Activated CD8-positive, alpha-beta T cell treated with anti-CD3 and anti-CD28 coated beads for 36 hours (primary cell): ENCODE measurements at regions not wholly inside any gene's neighbourhood (a gene's known extent, or its start where the extent isn't known, plus 50 kb on each side); places are given as distances from the start of the nearest gene placed in this dataset.
"Not testable (repeated sequence)": the region's sequence is repeated elsewhere in the genome, so short reads cannot be mapped to it uniquely, and the experiment has no call there.

ENCODE experiments used
- ATAC-seq: fragments of 200-7000 bp; cut with Tn5 transposase; one replicate; pipeline ENCODE4 v1.10.0; 2021; ENCODE audit warnings: mild to moderate bottlenecking, moderate library complexity
- CTCF ChIA-PET: fragments of 350-600 bp; sonication (Branson Sonifier 250); formaldehyde crosslinking; loops from one replicate; lab custom pipeline; 2021; ENCODE audit warnings: antibody characterized with exemption; lab: Charles Lee
- POLR2A ChIA-PET: fragments of 350-600 bp; sonication (Branson Sonifier 250); formaldehyde crosslinking; loops from one replicate; lab custom pipeline; 2021; ENCODE audit warnings: antibody characterized with exemption; lab: Charles Lee
- DNase-seq: peaks from one replicate; pipeline ENCODE4 v3.0.0-alpha.2; 2020
- H3K27ac Mint-ChIP-seq: one replicate; pipeline ENCODE4 v1.8.0; 2021; ENCODE audit warnings: mild to moderate bottlenecking, mixed read lengths
- H3K27me3 Mint-ChIP-seq: one replicate; pipeline ENCODE4 v1.8.0; 2021; ENCODE audit warnings: mixed read lengths
- H3K36me3 Mint-ChIP-seq: one replicate; pipeline ENCODE4 v1.8.0; 2021; ENCODE audit warnings: low read depth, mixed read lengths
- H3K4me1 Mint-ChIP-seq: one replicate; pipeline ENCODE4 v1.8.0; 2021; ENCODE audit warnings: low read depth, mixed read lengths
- H3K4me3 Mint-ChIP-seq: one replicate; pipeline ENCODE4 v1.8.0; 2021; ENCODE audit warnings: mild to moderate bottlenecking, moderate library complexity, mixed read lengths
- H3K9me3 Mint-ChIP-seq: one replicate; pipeline ENCODE4 v1.8.0; 2021; ENCODE audit warnings: mixed read lengths
- intact Hi-C: fragments of 100-400 bp; cut with micrococcal nuclease; formaldehyde crosslinking; loops from one replicate; pipeline ENCODE4 v1.10.0; 2022
- TF ChIP-seq, protein P1 (sequence below): fragments of 200-600 bp; IDR thresholded peaks from one replicate; pipeline ENCODE4 v1.8.0; 2022; ENCODE audit warnings: antibody characterized with exemption, mild to moderate bottlenecking

DNA sequence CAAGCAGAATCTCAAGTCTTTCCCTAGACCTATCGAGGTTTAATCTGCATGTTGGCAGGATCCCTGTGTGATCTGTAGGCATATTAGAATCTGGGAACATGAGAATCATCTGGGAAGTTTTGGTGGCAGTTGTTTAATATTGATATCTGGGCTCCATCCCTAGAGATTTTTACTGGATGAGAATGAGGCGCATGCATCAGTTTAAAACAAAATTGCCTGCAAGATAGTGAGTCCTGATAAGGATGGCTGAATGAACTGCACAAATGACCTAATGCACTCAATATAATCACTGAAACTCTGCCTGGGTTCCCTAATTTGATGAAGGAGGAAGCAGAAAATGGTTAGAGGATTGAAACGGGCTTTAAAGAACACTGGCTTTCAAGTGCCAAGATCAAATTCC is 218.0 kb downstream of the FGFR2 start:
- ATAC-seq (no peak), DNase-seq (no peak)
- intact Hi-C loops, result no loop called here
- ChIA-PET POLR2A (no interaction called here), CTCF (no interaction called here)
- H3K27me3 Mint-ChIP-seq, result no peaks in the 10 kb centered on the region
- peaks cover 1% of the 10 kb centered on the region for H3K9me3 Mint-ChIP-seq
- no peaks in the 10 kb centered on the region for H3K4me1 Mint-ChIP-seq
- H3K27ac Mint-ChIP-seq, result no peak overlapping the region
- no peaks in the 10 kb centered on the region for H3K36me3 Mint-ChIP-seq
- no peak overlapping the region for H3K4me3 Mint-ChIP-seq
- TF ChIP-seq, protein P1, sequence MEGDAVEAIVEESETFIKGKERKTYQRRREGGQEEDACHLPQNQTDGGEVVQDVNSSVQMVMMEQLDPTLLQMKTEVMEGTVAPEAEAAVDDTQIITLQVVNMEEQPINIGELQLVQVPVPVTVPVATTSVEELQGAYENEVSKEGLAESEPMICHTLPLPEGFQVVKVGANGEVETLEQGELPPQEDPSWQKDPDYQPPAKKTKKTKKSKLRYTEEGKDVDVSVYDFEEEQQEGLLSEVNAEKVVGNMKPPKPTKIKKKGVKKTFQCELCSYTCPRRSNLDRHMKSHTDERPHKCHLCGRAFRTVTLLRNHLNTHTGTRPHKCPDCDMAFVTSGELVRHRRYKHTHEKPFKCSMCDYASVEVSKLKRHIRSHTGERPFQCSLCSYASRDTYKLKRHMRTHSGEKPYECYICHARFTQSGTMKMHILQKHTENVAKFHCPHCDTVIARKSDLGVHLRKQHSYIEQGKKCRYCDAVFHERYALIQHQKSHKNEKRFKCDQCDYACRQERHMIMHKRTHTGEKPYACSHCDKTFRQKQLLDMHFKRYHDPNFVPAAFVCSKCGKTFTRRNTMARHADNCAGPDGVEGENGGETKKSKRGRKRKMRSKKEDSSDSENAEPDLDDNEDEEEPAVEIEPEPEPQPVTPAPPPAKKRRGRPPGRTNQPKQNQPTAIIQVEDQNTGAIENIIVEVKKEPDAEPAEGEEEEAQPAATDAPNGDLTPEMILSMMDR, result no peak

DNA sequence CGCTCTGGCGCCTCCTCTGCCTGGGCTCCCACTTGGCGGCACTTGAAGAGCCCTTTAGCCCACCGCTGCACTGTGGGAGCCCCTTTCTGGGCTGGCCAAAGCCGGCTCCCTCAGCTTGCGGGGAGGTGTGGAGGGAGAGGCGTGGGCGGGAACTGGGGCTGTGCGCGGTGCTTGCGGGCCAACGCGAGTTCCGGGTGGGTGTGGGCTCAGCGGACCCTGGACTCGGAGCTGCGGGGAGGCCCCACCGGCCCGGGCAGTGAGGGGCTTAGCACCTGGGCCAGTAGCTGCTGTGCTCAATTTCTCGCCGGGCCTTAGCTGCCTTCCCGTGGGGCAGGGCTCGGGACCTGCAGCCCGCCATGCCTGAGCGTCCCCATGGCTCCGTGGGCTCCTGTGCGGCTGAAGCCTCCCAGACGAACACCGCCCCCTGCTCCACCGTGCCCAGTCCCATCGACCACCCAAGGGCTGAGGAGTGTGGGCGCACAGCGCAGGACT is 216.2 kb downstream of the FGFR2 start:
- CTCF ChIA-PET, intact Hi-C loops, H3K9me3 Mint-ChIP-seq, POLR2A ChIA-PET, H3K4me1 Mint-ChIP-seq, ATAC-seq, H3K27me3 Mint-ChIP-seq, H3K36me3 Mint-ChIP-seq, H3K4me3 Mint-ChIP-seq, H3K27ac Mint-ChIP-seq, DNase-seq: not testable (repeated sequence)

DNA sequence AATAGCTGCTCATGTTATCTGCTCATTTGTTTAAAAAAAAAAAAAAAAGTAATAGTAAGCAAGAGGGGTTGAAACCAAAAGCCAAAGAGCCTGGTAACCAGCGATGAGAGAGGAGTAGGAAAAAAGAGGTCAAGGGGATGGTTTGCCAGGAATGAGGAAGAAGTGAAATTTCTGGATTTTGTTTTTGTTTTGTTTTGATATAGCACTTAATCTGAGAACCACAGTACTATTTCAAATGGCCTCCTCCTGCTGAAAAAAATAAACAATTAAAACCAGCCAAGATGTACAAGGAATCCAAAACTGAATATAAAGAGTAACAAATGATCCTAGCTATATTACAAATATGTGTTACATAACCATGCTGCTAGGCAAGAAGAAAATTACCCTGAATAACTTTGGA is 213.1 kb downstream of the FGFR2 start:
- ChIA-PET POLR2A (no interaction called here), CTCF (no interaction called here)
- TF ChIP-seq, protein P1, result no peak
- H3K9me3 Mint-ChIP-seq, result peaks cover 1% of the 10 kb centered on the region
- intact Hi-C loops, result no loop called here
- H3K36me3 Mint-ChIP-seq, result no peaks in the 10 kb centered on the region
- no peaks in the 10 kb centered on the region for H3K4me1 Mint-ChIP-seq
- H3K4me3 Mint-ChIP-seq, result no peak overlapping the region
- H3K27me3 Mint-ChIP-seq, result no peaks in the 10 kb centered on the region
- H3K27ac Mint-ChIP-seq, result no peak overlapping the region
- ATAC-seq, result no peak
- no peak for DNase-seq

DNA sequence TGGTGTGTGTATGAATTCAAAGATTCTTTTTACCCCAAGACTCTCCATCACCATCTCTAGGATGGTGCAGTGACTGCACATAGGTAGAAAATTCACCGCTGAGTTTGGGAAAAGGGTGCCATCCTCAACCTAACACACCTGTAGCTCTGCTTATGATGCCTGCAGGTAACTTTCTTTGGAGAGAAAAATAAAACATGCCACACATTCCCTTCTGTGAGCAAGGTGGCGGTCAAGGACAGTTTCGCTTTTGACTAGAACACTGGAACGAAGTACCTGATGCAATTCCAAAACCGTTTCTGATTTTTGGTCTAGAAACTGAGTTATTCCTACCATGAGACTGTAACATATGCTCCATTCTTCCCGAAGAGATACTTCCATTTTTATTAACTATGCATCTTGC is 205.6 kb downstream of the FGFR2 start:
- H3K36me3 Mint-ChIP-seq, result no peaks in the 10 kb centered on the region
- H3K9me3 Mint-ChIP-seq, result peaks cover 3% of the 10 kb centered on the region
- POLR2A ChIA-PET, result no interaction called here

DNA sequence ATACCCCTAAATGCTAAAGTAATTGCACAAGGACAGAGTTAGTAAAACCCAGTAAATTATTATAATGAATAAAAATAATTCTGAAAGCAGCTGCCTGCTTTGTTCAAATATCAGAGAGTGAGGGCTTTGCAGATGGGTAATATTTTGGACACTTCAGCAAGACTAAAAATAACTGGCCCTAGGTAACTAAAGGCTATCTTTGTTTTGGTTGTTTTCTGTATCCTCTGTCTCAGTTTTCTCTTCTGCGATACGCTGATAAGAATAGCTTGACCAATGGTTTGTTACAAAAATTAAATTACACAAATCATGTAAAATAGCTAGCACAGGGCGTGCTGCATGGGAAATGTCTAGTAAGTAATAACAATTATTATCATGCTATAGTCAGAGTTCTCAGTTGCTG is 204.7 kb downstream of the FGFR2 start:
- Mint-ChIP-seq H3K27me3 (peaks cover 5% of the 10 kb centered on the region), H3K27ac (no peak overlapping the region), H3K36me3 (no peaks in the 10 kb centered on the region), H3K9me3 (peaks cover 3% of the 10 kb centered on the region), H3K4me3 (no peak overlapping the region), H3K4me1 (no peaks in the 10 kb centered on the region)
- TF ChIP-seq, protein P1, result no peak
- intact Hi-C loops, result no loop called here
- ChIA-PET POLR2A (no interaction called here), CTCF (no interaction called here)
- ATAC-seq (no peak), DNase-seq (no peak)

More for the DNA sequence above, 205.6 kb downstream of the FGFR2 start:
- ATAC-seq, result no peak
- DNase-seq, result no peak
- intact Hi-C loops, result no loop called here
- H3K27ac Mint-ChIP-seq, result no peak overlapping the region
- H3K4me1 Mint-ChIP-seq, result no peaks in the 10 kb centered on the region
- H3K4me3 Mint-ChIP-seq, result no peak overlapping the region
- CTCF ChIA-PET, result no interaction called here
- peaks cover 5% of the 10 kb centered on the region for H3K27me3 Mint-ChIP-seq
- TF ChIP-seq, protein P1, result no peak

DNA sequence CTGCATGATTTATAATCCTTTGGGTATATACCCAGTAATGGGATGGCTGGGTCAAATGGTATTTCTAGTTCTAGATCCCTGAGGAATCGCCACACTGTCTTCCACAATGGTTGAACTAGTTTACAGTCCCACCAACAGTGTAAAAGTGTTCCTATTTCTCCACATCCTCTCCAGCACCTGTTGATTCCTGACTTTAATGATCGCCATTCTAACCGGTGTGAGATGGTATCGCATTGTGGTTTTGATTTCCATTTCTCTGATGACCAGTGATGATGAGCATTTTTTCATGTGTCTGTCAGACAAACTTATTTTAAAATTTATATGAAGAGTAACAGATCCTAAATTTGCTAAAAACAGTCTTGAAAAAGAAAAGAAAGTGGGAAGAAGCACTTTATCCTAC is 197.7 kb downstream of the FGFR2 start:
- H3K9me3 Mint-ChIP-seq, DNase-seq, CTCF ChIA-PET, H3K36me3 Mint-ChIP-seq, H3K4me1 Mint-ChIP-seq, H3K27me3 Mint-ChIP-seq, ATAC-seq, H3K4me3 Mint-ChIP-seq, H3K27ac Mint-ChIP-seq, POLR2A ChIA-PET, intact Hi-C loops: not testable (repeated sequence)
